ENCODE measurements at regions not wholly inside any gene's neighbourhood (a gene's known extent, or its start where the extent isn't known, plus 50 kb on each side); places are given as distances from the start of the nearest gene placed in this dataset.

GRCh38 chr5:100311806-100312205, 223.4 kb upstream of the FAM174A start:
- Histone ChIP-seq H3K9me3 (ENCODE audit: low read depth, low read length) (no peaks in the 10 kb centered on the region), H3K27me3 (ENCODE audit: insufficient read depth, low read length) (no peaks in the 10 kb centered on the region), H4K20me1 (ENCODE audit: insufficient read depth, low read length) (no peaks in the 10 kb centered on the region), H3K4me3 (ENCODE audit: insufficient read depth, low read length) (no peak overlapping the region), H3K4me1 (ENCODE audit: insufficient read depth, low read length) (no peaks in the 10 kb centered on the region), H3K4me2 (ENCODE audit: insufficient read depth, low read length) (no peak overlapping the region), H3K79me2 (ENCODE audit: insufficient read depth, low read length) (no peaks in the 10 kb centered on the region), H3K36me3 (ENCODE audit: insufficient read depth, low read length) (no peaks in the 10 kb centered on the region), H3K27ac (ENCODE audit: low read depth, low read length) (no peak overlapping the region), H2AFZ (ENCODE audit: low read length) (no peak overlapping the region)
- DNase-seq (ENCODE audit: insufficient read length, low spot score, missing footprints) = no peak
- TF ChIP-seq CTCF (IDR thresholded peaks at IDR 0.05; ENCODE audit: extremely low read depth, low read depth, low read length) = no peak

- H3K4me3 ChIP-seq (ENCODE audit: insufficient read depth, low read length) = no peak overlapping the region
- no peaks in the 10 kb centered on the region for H3K36me3 ChIP-seq (ENCODE audit: insufficient read depth, low read length)
- H2AFZ ChIP-seq (ENCODE audit: low read length) = no peak overlapping the region
- H4K20me1 ChIP-seq (ENCODE audit: insufficient read depth, low read length) = no peaks in the 10 kb centered on the region
- no peak for DNase-seq (ENCODE audit: insufficient read length, low spot score, missing footprints)
- no peaks in the 10 kb centered on the region for H3K9me3 ChIP-seq (ENCODE audit: low read depth, low read length)
- H3K27ac ChIP-seq (ENCODE audit: low read depth, low read length) = no peak overlapping the region
- H3K4me2 ChIP-seq (ENCODE audit: insufficient read depth, low read length) = no peak overlapping the region
- no peaks in the 10 kb centered on the region for H3K79me2 ChIP-seq (ENCODE audit: insufficient read depth, low read length)
- H3K27me3 ChIP-seq (ENCODE audit: insufficient read depth, low read length) = no peaks in the 10 kb centered on the region
- no peaks in the 10 kb centered on the region for H3K4me1 ChIP-seq (ENCODE audit: insufficient read depth, low read length)
- TF ChIP-seq CTCF (IDR thresholded peaks at IDR 0.05; ENCODE audit: extremely low read depth, low read depth, low read length) = no peak
Measured at GRCh38 chr5:100306000-100306399, 229.2 kb upstream of the FAM174A start.

- H3K4me2 ChIP-seq (ENCODE audit: insufficient read depth, low read length) = no peak overlapping the region
- H3K79me2 ChIP-seq (ENCODE audit: insufficient read depth, low read length) = no peaks in the 10 kb centered on the region
- TF ChIP-seq CTCF (IDR thresholded peaks at IDR 0.05; ENCODE audit: extremely low read depth, low read depth, low read length) = no peak
- no peaks in the 10 kb centered on the region for H3K27me3 ChIP-seq (ENCODE audit: insufficient read depth, low read length)
- no peak overlapping the region for H2AFZ ChIP-seq (ENCODE audit: low read length)
- no peaks in the 10 kb centered on the region for H4K20me1 ChIP-seq (ENCODE audit: insufficient read depth, low read length)
- H3K4me1 ChIP-seq (ENCODE audit: insufficient read depth, low read length) = no peaks in the 10 kb centered on the region
- H3K27ac ChIP-seq (ENCODE audit: low read depth, low read length) = no peak overlapping the region
- H3K9me3 ChIP-seq (ENCODE audit: low read depth, low read length) = no peaks in the 10 kb centered on the region
- H3K4me3 ChIP-seq (ENCODE audit: insufficient read depth, low read length) = no peak overlapping the region
- no peaks in the 10 kb centered on the region for H3K36me3 ChIP-seq (ENCODE audit: insufficient read depth, low read length)
- no peak for DNase-seq (ENCODE audit: insufficient read length, low spot score, missing footprints)
Measured at GRCh38 chr5:100303216-100303615, 232.0 kb upstream of the FAM174A start.

GRCh38 chr5:100299261-100299660, 235.9 kb upstream of the FAM174A start:
- no peaks in the 10 kb centered on the region for H3K79me2 ChIP-seq (ENCODE audit: insufficient read depth, low read length)
- no peaks in the 10 kb centered on the region for H3K27me3 ChIP-seq (ENCODE audit: insufficient read depth, low read length)
- TF ChIP-seq CTCF (IDR thresholded peaks at IDR 0.05; ENCODE audit: extremely low read depth, low read depth, low read length) = no peak
- H3K4me1 ChIP-seq (ENCODE audit: insufficient read depth, low read length) = no peaks in the 10 kb centered on the region
- H3K36me3 ChIP-seq (ENCODE audit: insufficient read depth, low read length) = no peaks in the 10 kb centered on the region
- no peaks in the 10 kb centered on the region for H3K9me3 ChIP-seq (ENCODE audit: low read depth, low read length)
- no peaks in the 10 kb centered on the region for H4K20me1 ChIP-seq (ENCODE audit: insufficient read depth, low read length)
- no peak overlapping the region for H2AFZ ChIP-seq (ENCODE audit: low read length)
- no peak overlapping the region for H3K4me3 ChIP-seq (ENCODE audit: insufficient read depth, low read length)
- no peak for DNase-seq (ENCODE audit: insufficient read length, low spot score, missing footprints)
- no peak overlapping the region for H3K4me2 ChIP-seq (ENCODE audit: insufficient read depth, low read length)
- H3K27ac ChIP-seq (ENCODE audit: low read depth, low read length) = no peak overlapping the region
